H9 (cell line): ENCODE measurements at regions not wholly inside any gene's neighbourhood (a gene's known extent, or its start where the extent isn't known, plus 50 kb on each side); places are given as distances from the start of the nearest gene placed in this dataset.

Experiments
- DNase-seq: peaks from one replicate; pipeline ENCODE4 v3.0.0-alpha.2; 2017
- H2AFZ ChIP-seq: one replicate; pipeline ENCODE4 v1.6.1; 2013; ENCODE audit warnings: mild to moderate bottlenecking, low read length, control low read depth, moderate library complexity
- H2AK5ac ChIP-seq: 2 replicates; pipeline ENCODE4 v1.6.1; 2013; ENCODE audit warnings: low read length, control low read depth, mixed read lengths; ENCODE audit not compliant: insufficient read length
- H2BK120ac ChIP-seq: one replicate; pipeline ENCODE4 v1.6.1; 2013; ENCODE audit warnings: low read depth, mild to moderate bottlenecking, low read length, control low read depth, inconsistent platforms; ENCODE audit not compliant: poor library complexity, severe bottlenecking
- H2BK12ac ChIP-seq: 2 replicates; pipeline ENCODE4 v1.6.1; 2013; ENCODE audit warnings: low read length, control low read depth, mixed read lengths, low read depth; ENCODE audit not compliant: insufficient read length
- H2BK15ac ChIP-seq: 2 replicates; pipeline ENCODE4 v1.6.1; 2013; ENCODE audit warnings: low read depth, low read length, control low read depth
- H2BK20ac ChIP-seq: one replicate; pipeline ENCODE4 v1.6.1; 2013; ENCODE audit warnings: low read depth, mild to moderate bottlenecking, low read length, control low read depth, inconsistent platforms; ENCODE audit not compliant: poor library complexity, severe bottlenecking
- H2BK5ac ChIP-seq: 2 replicates; pipeline ENCODE4 v1.6.1; 2013; ENCODE audit warnings: low read length, control low read depth, mixed read lengths; ENCODE audit not compliant: insufficient read length
- H3K14ac ChIP-seq: 2 replicates; pipeline ENCODE4 v1.6.1; 2013; ENCODE audit warnings: low read length, control low read depth; ENCODE audit not compliant: insufficient read depth
- H3K18ac ChIP-seq: 2 replicates; pipeline ENCODE4 v1.6.1; 2013; ENCODE audit warnings: low read depth, mild to moderate bottlenecking, mixed read lengths, low read length, control low read depth; ENCODE audit not compliant: insufficient read length
- H3K23ac ChIP-seq: 2 replicates; pipeline ENCODE4 v1.6.1; 2013; ENCODE audit warnings: low read length, control low read depth, mixed read lengths, low read depth; ENCODE audit not compliant: insufficient read length
- H3K23me2 ChIP-seq: 2 replicates; pipeline ENCODE4 v1.6.1; 2013; ENCODE audit warnings: low read depth, mild to moderate bottlenecking, mixed read lengths, low read length, control low read depth; ENCODE audit not compliant: insufficient read length, poor library complexity, severe bottlenecking
- H3K27ac ChIP-seq: 2 replicates; pipeline ENCODE4 v1.5.1; 2013; ENCODE audit warnings: low read length, control low read depth, mixed read lengths, low read depth; ENCODE audit not compliant: insufficient read length
- H3K27me3 ChIP-seq: 2 replicates; pipeline ENCODE4 v1.6.1; 2013; ENCODE audit warnings: low read length, control low read depth, inconsistent platforms; ENCODE audit not compliant: insufficient read depth
- H3K4ac ChIP-seq: 2 replicates; pipeline ENCODE4 v1.6.1; 2013; ENCODE audit warnings: low read depth, mild to moderate bottlenecking, control low read depth, inconsistent platforms, low read length, moderate library complexity
- H3K4me1 ChIP-seq: 2 replicates; pipeline ENCODE4 v1.6.1; 2013; ENCODE audit warnings: low read length, control low read depth, inconsistent platforms; ENCODE audit not compliant: insufficient read depth
- H3K4me2 ChIP-seq: 2 replicates; pipeline ENCODE4 v1.6.1; 2013; ENCODE audit warnings: low read length, control low read depth, mixed read lengths; ENCODE audit not compliant: insufficient read length, insufficient read depth
- H3K56ac ChIP-seq: 2 replicates; pipeline ENCODE4 v1.6.1; 2013; ENCODE audit warnings: low read depth, mild to moderate bottlenecking, mixed read lengths, low read length, control low read depth; ENCODE audit not compliant: insufficient read length
- H3K79me1 ChIP-seq: 2 replicates; pipeline ENCODE4 v1.6.1; 2013; ENCODE audit warnings: low read depth, mild to moderate bottlenecking, moderate library complexity, low read length, control low read depth, inconsistent platforms; ENCODE audit not compliant: insufficient read depth, poor library complexity, severe bottlenecking
- H3K79me2 ChIP-seq: 2 replicates; pipeline ENCODE4 v1.6.1; 2013; ENCODE audit warnings: low read length, control low read depth, inconsistent platforms; ENCODE audit not compliant: insufficient read depth
- H3K9ac ChIP-seq: 2 replicates; pipeline ENCODE4 v1.6.1; 2013; ENCODE audit warnings: low read length, control low read depth, mixed read lengths; ENCODE audit not compliant: insufficient read length; ENCODE audit errors: extremely low read depth
- H3K9me3 ChIP-seq: one replicate; pipeline ENCODE4 v1.6.1; 2013; ENCODE audit warnings: low read depth, low read length, inconsistent platforms; ENCODE audit not compliant: control insufficient read depth
- H3T11ph ChIP-seq: one replicate; pipeline ENCODE4 v1.6.1; 2013; ENCODE audit warnings: mild to moderate bottlenecking, low read length, control low read depth, inconsistent platforms
- H4K20me1 ChIP-seq: one replicate; pipeline ENCODE4 v1.6.1; 2013; ENCODE audit not compliant: control insufficient read depth, insufficient read length, insufficient read depth
- H4K5ac ChIP-seq: 2 replicates; pipeline ENCODE4 v1.6.1; 2013; ENCODE audit warnings: low read depth, mild to moderate bottlenecking, mixed read lengths, low read length, control low read depth; ENCODE audit not compliant: insufficient read length
- H4K8ac ChIP-seq: replicated peaks from 2 replicates; pipeline ENCODE4 v1.6.1; 2013; ENCODE audit warnings: low read length, control low read depth, mixed read lengths, low read depth; ENCODE audit not compliant: insufficient read length
- H4K91ac ChIP-seq: 2 replicates; pipeline ENCODE4 v1.6.1; 2013; ENCODE audit warnings: low read depth, mild to moderate bottlenecking, moderate library complexity, mixed read lengths, low read length, control low read depth; ENCODE audit not compliant: insufficient read length
- H3K27ac Mint-ChIP-seq, 3 experiments: 2 replicates in 2 of 3; 3 replicates in 1 of 3; pipeline ENCODE4 v1.8.0; 2020 to 2021; ENCODE audit warnings: mixed read lengths in 3 of 3, mild to moderate bottlenecking in 1 of 3, moderate library complexity in 1 of 3
- H3K27me3 Mint-ChIP-seq: 2 replicates; pipeline ENCODE4 v1.8.0; 2021; ENCODE audit warnings: low read depth, mild to moderate bottlenecking, moderate library complexity, mixed read lengths
- H3K36me3 Mint-ChIP-seq, 3 experiments: 2 replicates in 2 of 3; 3 replicates in 1 of 3; pipeline ENCODE4 v1.8.0; 2020 to 2021; ENCODE audit warnings: low read depth in 3 of 3, mixed read lengths in 3 of 3; ENCODE audit not compliant: insufficient read depth in 1 of 3
- H3K4me1 Mint-ChIP-seq, 2 experiments: 2 replicates each; pipeline ENCODE4 v1.8.0; 2020; ENCODE audit warnings: mixed read lengths in 2 of 2
- H3K4me3 Mint-ChIP-seq, 2 experiments: 2 replicates in 1 of 2; 3 replicates in 1 of 2; pipeline ENCODE4 v1.8.0; 2020 to 2021; ENCODE audit warnings: mild to moderate bottlenecking in 2 of 2, mixed read lengths in 2 of 2, moderate library complexity in 1 of 2
- H3K9me3 Mint-ChIP-seq, 2 experiments: 2 replicates in 1 of 2; 3 replicates in 1 of 2; pipeline ENCODE4 v1.8.0; 2020; ENCODE audit warnings: mild to moderate bottlenecking in 2 of 2, mixed read lengths in 2 of 2, moderate library complexity in 1 of 2
- CTCF ChIP-seq: fragments of 200-600 bp; sonication (generic); conservative IDR thresholded peaks from 3 replicates; pipeline ENCODE4 v1.8.0; 2021; ENCODE audit warnings: antibody characterized with exemption, mild to moderate bottlenecking

GRCh38 chr5:125798307-125798706 is 624.9 kb upstream of the GRAMD2B start:
- Histone ChIP-seq H3K27me3 (no peaks in the 10 kb centered on the region), H3K18ac (no peak overlapping the region), H2BK12ac (no peak overlapping the region), H3K9ac (no peak overlapping the region), H4K8ac (no peak overlapping the region), H3K9me3 (no peaks in the 10 kb centered on the region), H3K79me1 (no peaks in the 10 kb centered on the region), H3K14ac (no peak overlapping the region), H2BK20ac (no peak overlapping the region), H2BK120ac (no peak overlapping the region), H3K79me2 (no peaks in the 10 kb centered on the region), H2BK5ac (no peak overlapping the region), H3K23ac (no peak overlapping the region), H4K5ac (no peak overlapping the region), H2AFZ (no peak overlapping the region), H3K23me2 (no peaks in the 10 kb centered on the region), H4K20me1 (no peaks in the 10 kb centered on the region), H3K56ac (no peak overlapping the region), H3K27ac (no peak overlapping the region), H2BK15ac (no peak overlapping the region), H3T11ph (no peak overlapping the region), H3K4me1 (peaks cover 2% of the 10 kb centered on the region; the same call in 1 of the 2 replicates), H4K91ac (no peak overlapping the region), H3K4me2 (no peak overlapping the region), H2AK5ac (no peak overlapping the region), H3K4ac (no peak overlapping the region)
- H3K4me3 Mint-ChIP-seq: no peak overlapping the region
- H3K36me3 Mint-ChIP-seq: peaks cover 0 to 2% (median 0%) of the 10 kb centered on the region in 3 experiments; a peak in 2 of 7 replicates
- H3K27ac Mint-ChIP-seq: no peak overlapping the region; a peak in 1 of 7 replicates
- no peaks in the 10 kb centered on the region for H3K27me3 Mint-ChIP-seq
- H3K4me1 Mint-ChIP-seq: peaks cover 6 to 9% of the 10 kb centered on the region in 2 experiments
- DNase-seq: no peak
- TF ChIP-seq CTCF: no peak
- peaks cover 2 to 3% of the 10 kb centered on the region in 2 experiments; a peak in 2 of 5 replicates for H3K9me3 Mint-ChIP-seq
